ENCODE measurements at regions not wholly inside any gene's neighbourhood (a gene's known extent, or its start where the extent isn't known, plus 50 kb on each side); places are given as distances from the start of the nearest gene placed in this dataset.

GRCh38 chr6:145340256-145340655 lies 395.1 kb downstream of the EPM2A start:
- H4K20me1 ChIP-seq (ENCODE audit: insufficient read depth, low read length): no peaks in the 10 kb centered on the region
- no peaks in the 10 kb centered on the region for H3K79me2 ChIP-seq (ENCODE audit: low read length)
- H3K9me3 ChIP-seq (replicated peaks; ENCODE audit: insufficient read depth, low read length): no peaks in the 10 kb centered on the region
- no peak for DNase-seq
- H3F3A ChIP-seq (ENCODE audit: insufficient read depth, low read length): no peaks in the 10 kb centered on the region
- no peaks in the 10 kb centered on the region for H3K9me2 ChIP-seq (replicated peaks; ENCODE audit: insufficient read depth, low read length)
- H3K4me2 ChIP-seq (ENCODE audit: low read depth, low read length): no peak overlapping the region
- no peak overlapping the region for H3K27ac ChIP-seq (ENCODE audit: low read length)
- no peaks in the 10 kb centered on the region for H3K36me3 ChIP-seq (replicated peaks; ENCODE audit: insufficient read depth, low read length)
- H3K4me1 ChIP-seq (ENCODE audit: low read length): no peaks in the 10 kb centered on the region
- TF ChIP-seq EZH2phosphoT487 (IDR thresholded peaks at IDR 0.05; ENCODE audit: low read length) (no peak), CTCF (IDR thresholded peaks at IDR 0.05; ENCODE audit: low read length) (no peak), EZH2 (optimal IDR thresholded peaks at IDR 0.05; ENCODE audit: low read depth, low read length) (no peak)
- no peaks in the 10 kb centered on the region for H3K27me3 ChIP-seq (replicated peaks; ENCODE audit: insufficient read depth, low read length)
- H3K4me3 ChIP-seq (ENCODE audit: low read length): no peak overlapping the region
- H3K9ac ChIP-seq (ENCODE audit: low read length): no peak overlapping the region
- no peak overlapping the region for H2AFZ ChIP-seq (ENCODE audit: low read length)

- no peaks in the 10 kb centered on the region for H4K20me1 ChIP-seq (ENCODE audit: insufficient read depth, low read length)
- H3F3A ChIP-seq (ENCODE audit: insufficient read depth, low read length): no peaks in the 10 kb centered on the region
- H3K4me1 ChIP-seq (ENCODE audit: low read length): no peaks in the 10 kb centered on the region
- H3K36me3 ChIP-seq (replicated peaks; ENCODE audit: insufficient read depth, low read length): no peaks in the 10 kb centered on the region
- no peaks in the 10 kb centered on the region for H3K9me3 ChIP-seq (replicated peaks; ENCODE audit: insufficient read depth, low read length)
- no peak overlapping the region for H3K27ac ChIP-seq (ENCODE audit: low read length)
- DNase-seq: no peak
- H3K27me3 ChIP-seq (replicated peaks; ENCODE audit: insufficient read depth, low read length): no peaks in the 10 kb centered on the region
- H3K4me3 ChIP-seq (ENCODE audit: low read length): no peak overlapping the region
- no peak overlapping the region for H3K9ac ChIP-seq (ENCODE audit: low read length)
- H3K4me2 ChIP-seq (ENCODE audit: low read depth, low read length): no peak overlapping the region
- no peaks in the 10 kb centered on the region for H3K79me2 ChIP-seq (ENCODE audit: low read length)
- no peak overlapping the region for H2AFZ ChIP-seq (ENCODE audit: low read length)
- H3K9me2 ChIP-seq (replicated peaks; ENCODE audit: insufficient read depth, low read length): no peaks in the 10 kb centered on the region
- TF ChIP-seq EZH2 (optimal IDR thresholded peaks at IDR 0.05; ENCODE audit: low read depth, low read length) (no peak), CTCF (IDR thresholded peaks at IDR 0.05; ENCODE audit: low read length) (no peak), EZH2phosphoT487 (IDR thresholded peaks at IDR 0.05; ENCODE audit: low read length) (no peak)
These were observed 390.2 kb downstream of the EPM2A start for GRCh38 chr6:145345094-145345493.

- Histone ChIP-seq H4K20me1 (ENCODE audit: insufficient read depth, low read length) (no peaks in the 10 kb centered on the region), H3K36me3 (replicated peaks; ENCODE audit: insufficient read depth, low read length) (no peaks in the 10 kb centered on the region), H3F3A (ENCODE audit: insufficient read depth, low read length) (no peaks in the 10 kb centered on the region), H2AFZ (ENCODE audit: low read length) (no peak overlapping the region), H3K4me3 (ENCODE audit: low read length) (no peak overlapping the region), H3K27me3 (replicated peaks; ENCODE audit: insufficient read depth, low read length) (no peaks in the 10 kb centered on the region), H3K79me2 (ENCODE audit: low read length) (no peaks in the 10 kb centered on the region), H3K4me1 (ENCODE audit: low read length) (no peaks in the 10 kb centered on the region), H3K9me2 (replicated peaks; ENCODE audit: insufficient read depth, low read length) (no peaks in the 10 kb centered on the region), H3K27ac (ENCODE audit: low read length) (no peak overlapping the region), H3K4me2 (ENCODE audit: low read depth, low read length) (no peak overlapping the region), H3K9me3 (replicated peaks; ENCODE audit: insufficient read depth, low read length) (no peaks in the 10 kb centered on the region), H3K9ac (ENCODE audit: low read length) (no peak overlapping the region)
- no peak for TF ChIP-seq EZH2 (optimal IDR thresholded peaks at IDR 0.05; ENCODE audit: low read depth, low read length)
- no peak for TF ChIP-seq EZH2phosphoT487 (IDR thresholded peaks at IDR 0.05; ENCODE audit: low read length)
- TF ChIP-seq CTCF (IDR thresholded peaks at IDR 0.05; ENCODE audit: low read length): no peak
- no peak for DNase-seq
These were observed 388.1 kb downstream of the EPM2A start for GRCh38 chr6:145347216-145347615.
